IMR-90 (cell line): ENCODE measurements at regions not wholly inside any gene's neighbourhood (a gene's known extent, or its start where the extent isn't known, plus 50 kb on each side); places are given as distances from the start of the nearest gene placed in this dataset.

ENCODE experiments used
- ATAC-seq: fragments of 200-7000 bp; cut with Tn5 transposase; 2 replicates; pipeline ENCODE4 v1.9.1; 2020; ENCODE audit warnings: low read depth, mild to moderate bottlenecking, moderate library complexity
- BruUV-seq: library from RNA; stranded (reverse); fragments of 400-500 nt; replicated peaks from 2 replicates; lab custom pipeline; 2021; lab: Mats Ljungman, UMichigan
- CTCF ChIA-PET: fragments of 300-600 bp; formaldehyde crosslinking; extraction: SDS; loops from one replicate; lab custom pipeline; 2021; ENCODE audit warnings: antibody characterized with exemption; lab: Yijun Ruan, JAX
- POLR2A ChIA-PET: fragments of 300-600 bp; sonication (Branson Sonifier 250); formaldehyde crosslinking; loops from one replicate; lab custom pipeline; 2022; ENCODE audit warnings: antibody characterized with exemption; ENCODE audit not compliant: unreplicated experiment; lab: Charles Lee
- DNase-seq: peaks from one replicate; pipeline ENCODE4 v3.0.0; 2013
- H2AFZ ChIP-seq: replicated peaks from 2 replicates; pipeline ENCODE3; 2013; ENCODE audit warnings: low read length, mild to moderate bottlenecking; ENCODE audit not compliant: poor library complexity
- H2AK5ac ChIP-seq: 2 replicates; pipeline ENCODE4 v1.6.1; 2013; ENCODE audit warnings: low read depth, low read length, inconsistent platforms
- H2AK9ac ChIP-seq: replicated peaks from 2 replicates; pipeline ENCODE3; 2013; ENCODE audit warnings: mild to moderate bottlenecking, low read depth, low read length, moderate library complexity; ENCODE audit not compliant: poor library complexity
- H2BK120ac ChIP-seq: 2 replicates; pipeline ENCODE4 v1.6.1; 2013; ENCODE audit warnings: low read depth, low read length, inconsistent platforms
- H2BK15ac ChIP-seq: 3 replicates; pipeline ENCODE4 v1.6.1; 2013; ENCODE audit warnings: low read depth, low read length, inconsistent platforms
- H2BK20ac ChIP-seq: 2 replicates; pipeline ENCODE4 v1.6.1; 2013; ENCODE audit warnings: low read depth, mild to moderate bottlenecking, inconsistent platforms, low read length, moderate library complexity
- H2BK5ac ChIP-seq: 2 replicates; pipeline ENCODE4 v1.6.1; 2013; ENCODE audit warnings: mild to moderate bottlenecking, low read depth, low read length, inconsistent platforms; ENCODE audit not compliant: poor library complexity, severe bottlenecking
- H3K14ac ChIP-seq: replicated peaks from 2 replicates; pipeline ENCODE4 v1.6.1; 2013; ENCODE audit warnings: low read depth, low read length, inconsistent platforms
- H3K18ac ChIP-seq: 2 replicates; pipeline ENCODE4 v1.6.1; 2013; ENCODE audit warnings: low read depth, low read length, control low read depth
- H3K23ac ChIP-seq: 2 replicates; pipeline ENCODE4 v1.6.1; 2013; ENCODE audit warnings: low read depth, low read length, inconsistent platforms
- H3K27ac ChIP-seq: 2 replicates; pipeline ENCODE4 v1.5.1; 2013; ENCODE audit warnings: mild to moderate bottlenecking, control low read depth, low read length; ENCODE audit not compliant: insufficient read depth
- H3K27me3 ChIP-seq: 2 replicates; pipeline ENCODE4 v1.6.1; 2013; ENCODE audit warnings: low read length; ENCODE audit not compliant: control insufficient read depth, insufficient read depth
- H3K36me3 ChIP-seq: 2 replicates; pipeline ENCODE4 v1.6.1; 2013; ENCODE audit warnings: low read length, mixed read lengths; ENCODE audit not compliant: control insufficient read depth, insufficient read depth
- H3K4ac ChIP-seq: 2 replicates; pipeline ENCODE4 v1.6.1; 2013; ENCODE audit warnings: low read depth, low read length, inconsistent platforms
- H3K4me1 ChIP-seq: 2 replicates; pipeline ENCODE4 v1.6.1; 2013; ENCODE audit warnings: low read length, mixed read lengths; ENCODE audit not compliant: control insufficient read depth, insufficient read depth
- H3K4me2 ChIP-seq: 2 replicates; pipeline ENCODE4 v1.6.1; 2013; ENCODE audit warnings: low read depth, mild to moderate bottlenecking, control low read depth, low read length, moderate library complexity
- H3K4me3 ChIP-seq: 2 replicates; pipeline ENCODE4 v1.5.1; 2013; ENCODE audit warnings: low read depth, mild to moderate bottlenecking, control low read depth, low read length, moderate library complexity; ENCODE audit not compliant: insufficient read depth
- H3K56ac ChIP-seq: 2 replicates; pipeline ENCODE4 v1.6.1; 2013; ENCODE audit warnings: low read length, inconsistent platforms; ENCODE audit not compliant: insufficient read depth; ENCODE audit errors: extremely low read depth
- H3K79me1 ChIP-seq, 2 experiments: 2 replicates each; pipeline ENCODE4 v1.6.1; 2013; ENCODE audit warnings: low read length in 2 of 2, inconsistent platforms in 1 of 2, low read depth in 1 of 2
- H3K9ac ChIP-seq: 2 replicates; pipeline ENCODE4 v1.6.1; 2013; ENCODE audit warnings: low read depth, low read length, control low read depth
- H3K9me1 ChIP-seq: 2 replicates; pipeline ENCODE4 v1.6.1; 2013; ENCODE audit warnings: low read length, inconsistent platforms; ENCODE audit not compliant: insufficient read depth
- H3K9me3 ChIP-seq: 2 replicates; pipeline ENCODE4 v1.6.1; 2013; ENCODE audit warnings: low read length; ENCODE audit not compliant: control insufficient read depth, insufficient read depth
- H4K20me1 ChIP-seq: 2 replicates; pipeline ENCODE4 v1.6.1; 2013; ENCODE audit warnings: low read length, inconsistent platforms; ENCODE audit not compliant: insufficient read depth
- H4K5ac ChIP-seq: 2 replicates; pipeline ENCODE4 v1.6.1; 2013; ENCODE audit warnings: mild to moderate bottlenecking, low read depth, low read length, control low read depth
- H4K8ac ChIP-seq, 2 experiments: 2 replicates each; pipeline ENCODE4 v1.6.1; 2013; ENCODE audit warnings: low read depth in 2 of 2, low read length in 2 of 2, control low read depth in 1 of 2, inconsistent platforms in 1 of 2
- H4K91ac ChIP-seq: 2 replicates; pipeline ENCODE4 v1.6.1; 2013; ENCODE audit warnings: low read depth, low read length, inconsistent platforms; ENCODE audit not compliant: insufficient read depth
- BHLHE40 ChIP-seq: fragments of 150-350 bp; IDR thresholded peaks from 2 replicates; pipeline ENCODE4 v1.6.1; 2016; ENCODE audit warnings: mild to moderate bottlenecking, low read depth, low read length
- CEBPB ChIP-seq: IDR thresholded peaks from 2 replicates; pipeline ENCODE4 v1.6.1; 2012; ENCODE audit warnings: low read depth, low read length, improper control_type of control experiment
- CHD1 ChIP-seq: IDR thresholded peaks from 2 replicates; pipeline ENCODE4 v1.6.1; 2012; ENCODE audit warnings: low read depth, low read length, improper control_type of control experiment
- CTCF ChIP-seq: conservative IDR thresholded peaks from 2 replicates; pipeline ENCODE4 v1.5.1; 2012; ENCODE audit warnings: mild to moderate bottlenecking, low read depth, low read length, improper control_type of control experiment
- ELK1 ChIP-seq: fragments of 150-350 bp; IDR thresholded peaks from 2 replicates; pipeline ENCODE4 v1.6.1; 2016; ENCODE audit warnings: low read depth, mild to moderate bottlenecking, low read length, moderate library complexity, borderline replicate concordance
- FOS ChIP-seq: fragments of 150-350 bp; IDR thresholded peaks from 2 replicates; pipeline ENCODE4 v1.6.1; 2016; ENCODE audit warnings: low read depth, low read length
- MAFK ChIP-seq: IDR thresholded peaks from 2 replicates; pipeline ENCODE4 v1.6.1; 2012; ENCODE audit warnings: low read depth, low read length, improper control_type of control experiment
- MAZ ChIP-seq: IDR thresholded peaks from 2 replicates; pipeline ENCODE4 v1.6.1; 2012; ENCODE audit warnings: low read depth, mild to moderate bottlenecking, low read length, improper control_type of control experiment, moderate library complexity, borderline replicate concordance
- MXI1 ChIP-seq: IDR thresholded peaks from 2 replicates; pipeline ENCODE4 v1.6.1; 2012; ENCODE audit warnings: low read depth, mild to moderate bottlenecking, low read length, moderate library complexity, borderline replicate concordance
- NFE2L2 ChIP-seq: fragments of 150-350 bp; IDR thresholded peaks from 2 replicates; pipeline ENCODE4 v1.6.1; 2016; ENCODE audit warnings: low read depth, mild to moderate bottlenecking, low read length
- POLR2A ChIP-seq: IDR thresholded peaks from 2 replicates; pipeline ENCODE4 v1.6.1; 2012; ENCODE audit warnings: mild to moderate bottlenecking, low read depth, low read length
- RAD21 ChIP-seq: IDR thresholded peaks from 2 replicates; pipeline ENCODE4 v1.6.1; 2012; ENCODE audit warnings: low read length, improper control_type of control experiment
- RCOR1 ChIP-seq: IDR thresholded peaks from 2 replicates; pipeline ENCODE4 v1.6.1; 2012; ENCODE audit warnings: mild to moderate bottlenecking, low read length, improper control_type of control experiment; ENCODE audit not compliant: insufficient replicate concordance
- RFX5 ChIP-seq: IDR thresholded peaks from 2 replicates; pipeline ENCODE4 v1.8.0; 2012; ENCODE audit warnings: low read depth, mild to moderate bottlenecking, low read length, moderate library complexity
- SMC3 ChIP-seq: fragments of 150-350 bp; IDR thresholded peaks from 2 replicates; pipeline ENCODE4 v1.6.1; 2016; ENCODE audit warnings: low read depth, mild to moderate bottlenecking, antibody characterized with exemption, low read length, moderate library complexity
- USF2 ChIP-seq: fragments of 150-350 bp; IDR thresholded peaks from 2 replicates; pipeline ENCODE4 v1.6.1; 2017; ENCODE audit warnings: mild to moderate bottlenecking, antibody characterized with exemption, low read length, low read depth
- WGBS, 2 experiments: methylation state at CpG; one replicate each; pipeline versions ENCODE4 v1.1.5 to v1.1.7; 2013; ENCODE audit warnings: missing lambda C conversion rate in 2 of 2; ENCODE audit not compliant: insufficient read length in 1 of 2; ENCODE audit errors: extremely low coverage in 2 of 2; 5-methylcytosine and 5-hydroxymethylcytosine counted together
- dilution Hi-C: fragments of 300-500 bp; cut with HindIII; formaldehyde crosslinking; loops from one replicate; pipeline ENCODE4 v1.14.3; 2018; ENCODE audit warnings: low sequenced_read_pairs; ENCODE audit not compliant: unreplicated experiment
- in situ Hi-C: fragments of 300-500 bp; cut with MboI; formaldehyde crosslinking; loops from 3 replicates; pipeline ENCODE4 v1.14.3; 2019; ENCODE audit warnings: low sequenced_read_pairs, inconsistent platforms, mixed read lengths
- intact Hi-C: fragments of 100-400 bp; cut with micrococcal nuclease; formaldehyde crosslinking; loops from 2 replicates; pipeline ENCODE4 v1.10.0; 2022

GRCh38 chrX:23195761-23196160 is 138.9 kb upstream of the PTCHD1 start:
- Histone ChIP-seq H3K27me3 (no peaks in the 10 kb centered on the region), H3K4ac (no peak overlapping the region), H3K9me1 (no peaks in the 10 kb centered on the region), H2AFZ (no peak overlapping the region), H3K56ac (no peak overlapping the region), H2AK9ac (no peak overlapping the region), H2AK5ac (no peak overlapping the region), H3K9ac (no peak overlapping the region), H4K8ac (no peak overlapping the region), H2BK15ac (no peak overlapping the region), H3K79me1 (no peaks in the 10 kb centered on the region), H3K4me2 (no peak overlapping the region), H3K9me3 (no peaks in the 10 kb centered on the region), H3K4me1 (no peaks in the 10 kb centered on the region), H4K91ac (no peak overlapping the region), H3K36me3 (no peaks in the 10 kb centered on the region), H3K4me3 (no peak overlapping the region), H3K18ac (no peak overlapping the region), H2BK20ac (no peak overlapping the region), H3K14ac (no peak overlapping the region), H4K5ac (no peak overlapping the region), H3K27ac (no peak overlapping the region), H3K23ac (no peak overlapping the region), H2BK120ac (no peak overlapping the region), H4K20me1 (no peaks in the 10 kb centered on the region), H2BK5ac (no peak overlapping the region)
- dilution Hi-C loops (no loop called here), intact Hi-C loops (no loop called here), in situ Hi-C loops (no loop called here)
- no peak for DNase-seq
- WGBS, 2 experiments, result no CpG with 5 or more reads among the region's 1 CpG
- no peak for ATAC-seq
- TF ChIP-seq BHLHE40, result no peak
- TF ChIP-seq CTCF, result no peak
- TF ChIP-seq MAFK, result no peak
- TF ChIP-seq USF2, result no peak
- TF ChIP-seq MAZ, result no peak
- no peak for TF ChIP-seq POLR2A
- TF ChIP-seq CHD1, result no peak
- no peak for TF ChIP-seq CEBPB
- no peak for TF ChIP-seq RAD21
- TF ChIP-seq NFE2L2, result no peak
- no peak for TF ChIP-seq RCOR1
- TF ChIP-seq FOS, result no peak
- TF ChIP-seq SMC3, result no peak
- no peak for TF ChIP-seq RFX5
- no peak for TF ChIP-seq MXI1
- TF ChIP-seq ELK1, result no peak
- ChIA-PET CTCF (no interaction called here), POLR2A (no interaction called here)
- BruUV-seq, result no TSS peak
